ENCODE measurements at regions not wholly inside any gene's neighbourhood (a gene's known extent, or its start where the extent isn't known, plus 50 kb on each side); places are given as distances from the start of the nearest gene placed in this dataset.

GRCh38 chr11:69365558-69365957, 71.6 kb downstream of the MYEOV start:
- no peak for DNase-seq

- no peak for DNase-seq
Observed at GRCh38 chr11:69366591-69366990, 72.6 kb downstream of the MYEOV start.

DNA sequence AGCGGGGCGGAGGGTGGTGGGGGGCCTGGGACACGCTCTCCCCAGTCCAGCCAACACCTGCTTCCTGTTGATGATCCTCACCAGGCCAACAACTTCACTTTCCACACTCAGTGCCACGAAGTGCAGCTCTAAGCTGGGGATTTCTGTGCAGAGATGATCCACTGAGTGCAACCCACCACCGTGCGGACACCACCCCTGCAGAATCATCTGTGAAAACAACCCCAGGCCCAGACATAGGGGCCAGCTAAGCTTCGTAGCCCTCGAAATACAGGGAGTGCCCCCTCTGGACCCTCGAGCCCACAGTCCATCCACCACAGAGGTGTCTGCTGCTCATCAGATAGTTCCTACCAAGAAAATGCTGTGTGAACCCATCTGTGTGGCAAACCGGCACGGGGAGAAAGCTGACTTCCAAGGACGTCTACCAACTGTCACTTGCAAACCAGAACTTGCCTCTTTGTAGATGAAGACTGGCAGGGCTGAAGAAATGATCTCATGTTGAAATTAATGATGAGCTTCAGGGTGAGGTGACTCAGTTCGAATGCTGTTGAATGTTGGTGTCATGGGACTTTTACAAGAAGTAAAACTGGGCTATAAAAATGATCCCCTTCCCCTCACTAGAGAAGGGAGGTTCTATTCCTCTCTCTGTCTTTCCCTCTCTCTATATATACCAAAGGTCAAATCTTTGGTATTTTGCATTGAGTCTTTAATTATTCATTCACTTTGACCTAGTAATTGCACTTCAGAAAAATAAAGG, 73.4 kb downstream of the MYEOV start:
- DNase-seq, result no peak

DNA sequence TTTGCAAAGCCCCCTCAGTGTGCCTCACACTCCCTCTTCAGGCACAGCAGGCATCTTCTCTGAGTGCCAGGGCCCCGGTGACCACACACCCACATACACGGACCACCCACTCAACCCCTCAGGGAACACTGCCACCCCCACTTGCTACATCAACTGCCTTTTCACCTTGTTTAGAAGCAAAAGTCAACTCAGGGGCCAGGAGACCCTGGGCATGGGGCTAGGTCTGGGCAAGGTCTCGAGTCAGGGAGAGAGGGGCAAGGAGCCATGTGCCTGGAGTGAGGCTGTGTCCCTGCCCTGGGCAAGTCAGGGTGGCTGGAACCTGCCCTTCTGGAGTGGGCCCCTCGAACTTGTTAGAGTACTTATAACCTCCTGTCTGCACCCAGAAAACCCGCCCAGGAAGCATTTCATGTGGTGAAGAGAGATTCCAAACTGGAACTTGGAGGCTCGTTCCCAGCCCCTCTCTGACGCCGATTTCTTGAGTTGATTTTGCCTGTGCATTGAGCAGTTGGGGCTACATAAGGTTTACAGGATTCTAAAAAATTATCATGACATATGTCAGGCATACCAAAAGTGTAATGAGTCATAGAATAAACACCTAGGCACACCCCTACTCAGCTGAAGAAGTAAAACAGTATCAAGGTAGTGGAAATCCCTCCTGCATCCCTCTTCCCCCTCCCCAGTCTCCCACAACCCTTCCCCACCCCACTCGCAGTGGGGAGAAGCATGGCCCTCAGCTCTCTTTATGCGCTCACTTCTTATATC, 74.3 kb downstream of the MYEOV start:
- DNase-seq, result no peak

GRCh38 chr11:69369210-69369825, 75.4 kb downstream of the MYEOV start:
- DNase-seq, result no peak

DNA sequence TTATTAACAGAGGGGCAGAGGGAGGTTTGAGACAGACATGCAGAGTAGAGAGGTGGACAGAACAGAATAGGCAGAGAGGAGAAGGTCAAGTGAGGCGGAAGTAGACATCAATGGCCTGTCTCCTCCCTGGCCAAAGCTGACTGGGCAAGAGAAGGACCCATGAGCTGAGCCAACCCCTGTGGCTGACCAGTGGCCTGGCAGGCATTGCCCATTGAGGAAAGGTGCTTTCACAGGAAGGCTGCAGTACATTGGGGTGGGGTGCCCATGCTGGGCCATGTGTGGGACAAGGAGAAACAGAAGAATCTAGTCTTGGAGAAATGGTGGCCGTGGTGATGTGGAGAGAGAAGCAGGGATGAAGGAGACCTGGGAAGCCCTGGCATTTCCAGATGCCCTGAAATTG, 76.0 kb downstream of the MYEOV start:
- DNase-seq, result no peak

DNA sequence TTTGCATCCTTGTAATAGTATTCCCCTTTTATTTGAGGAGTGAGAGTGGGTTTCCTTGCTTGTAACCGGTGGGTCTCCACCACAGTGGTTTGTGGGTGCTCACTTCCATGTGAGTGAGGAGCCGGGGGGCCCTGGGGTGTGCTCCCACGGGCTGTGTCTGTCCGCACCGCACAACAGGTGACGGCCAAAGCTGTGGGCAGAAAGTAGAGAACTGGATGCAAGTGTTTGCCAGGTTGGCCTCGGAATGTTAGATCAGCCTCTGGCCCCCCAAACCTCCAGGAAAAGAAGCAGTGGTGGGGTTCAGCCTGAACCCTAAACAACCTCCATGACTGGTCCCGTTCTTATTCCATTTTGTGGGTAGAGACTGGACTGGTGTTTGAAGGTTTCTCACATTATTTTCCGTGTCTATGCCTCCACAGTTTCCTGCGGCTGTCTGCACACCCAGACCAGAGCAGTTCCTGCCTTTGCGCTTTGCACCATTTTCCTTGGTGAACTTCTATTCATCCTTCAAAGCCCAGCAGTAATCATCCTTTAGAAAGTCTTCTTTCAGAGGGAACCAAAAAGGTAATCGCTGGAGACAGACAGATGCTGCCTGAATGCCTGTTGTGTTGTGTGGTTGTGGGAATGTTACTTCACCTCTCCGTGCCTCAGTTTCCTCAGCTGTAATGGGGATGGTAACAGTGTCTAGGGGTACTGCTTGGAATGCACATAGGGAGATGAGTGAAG, 77.2 kb downstream of the MYEOV start:
- no peak for DNase-seq

DNA sequence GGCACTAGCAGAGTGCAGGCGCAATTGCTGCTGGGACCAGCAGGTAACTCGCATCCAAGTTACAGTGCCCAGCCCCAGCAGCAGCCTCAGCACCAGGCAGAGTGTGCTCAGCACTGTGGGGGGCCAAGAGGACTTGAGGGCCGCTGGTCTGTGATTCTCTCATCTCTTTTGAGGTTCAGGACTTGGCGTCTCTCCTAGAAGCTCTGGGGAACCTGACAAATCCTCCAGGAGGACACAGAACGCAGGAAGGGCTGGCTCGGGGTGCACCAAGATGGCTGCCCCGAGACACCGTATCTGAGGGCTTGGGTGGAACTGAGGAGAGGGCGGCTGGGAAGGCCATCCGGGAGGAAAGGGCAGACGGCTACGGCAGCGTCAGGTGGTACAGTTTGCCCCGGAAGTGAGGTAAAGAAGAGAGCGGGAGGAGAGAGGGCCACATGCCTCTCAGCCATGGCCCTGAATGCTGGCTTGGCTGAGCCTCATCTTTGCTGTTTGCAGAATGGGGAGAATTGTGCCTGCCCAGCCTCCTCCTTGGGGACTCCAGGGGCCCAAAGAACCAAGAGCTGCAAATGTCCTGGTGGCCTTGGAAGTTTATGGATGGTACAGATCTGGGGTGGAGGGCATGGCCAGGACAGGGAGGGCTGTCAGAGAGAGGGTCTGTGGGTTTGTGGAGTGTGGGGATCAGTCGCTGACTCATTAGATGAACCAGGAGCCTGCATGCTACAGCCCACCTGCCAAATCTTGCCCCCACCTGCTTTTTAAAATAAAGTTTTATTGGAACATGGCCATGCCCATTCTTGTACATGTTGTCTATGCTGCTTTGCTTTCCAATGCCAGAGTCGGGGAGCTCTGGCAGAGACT, 78.0 kb downstream of the MYEOV start:
- DNase-seq, result no peak

DNA sequence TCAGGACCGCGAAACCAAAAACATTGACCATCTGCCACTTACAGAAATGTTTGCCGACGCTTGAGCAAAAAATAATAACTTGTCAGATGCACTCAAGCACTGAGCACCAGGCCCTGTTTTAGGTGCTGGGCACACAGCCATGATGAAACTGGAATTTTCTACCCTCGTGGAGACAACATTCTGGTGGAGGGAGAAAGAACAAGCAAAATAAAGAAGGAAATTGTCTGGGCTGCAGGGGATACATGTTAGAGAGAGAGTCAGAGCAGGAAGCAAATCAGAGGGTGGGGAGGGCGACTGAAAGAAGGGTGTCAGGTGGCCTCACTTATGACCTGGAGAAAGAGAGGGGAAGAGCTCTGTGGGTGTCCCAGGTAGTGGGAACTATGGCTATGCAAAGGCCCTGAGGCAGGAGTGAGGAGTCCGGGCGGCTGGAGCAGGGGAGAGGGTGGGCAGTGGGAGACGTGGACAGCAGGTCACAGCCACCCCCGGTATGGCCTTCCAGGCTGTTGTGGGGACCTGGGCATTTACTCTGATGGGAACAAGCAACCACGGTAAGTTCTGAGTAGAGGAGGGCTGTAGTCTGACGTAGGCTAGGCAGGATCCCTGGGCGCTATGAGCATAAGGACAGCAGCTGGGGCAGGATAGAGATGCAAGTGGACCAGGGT, 78.8 kb downstream of the MYEOV start:
- no peak for DNase-seq

DNA sequence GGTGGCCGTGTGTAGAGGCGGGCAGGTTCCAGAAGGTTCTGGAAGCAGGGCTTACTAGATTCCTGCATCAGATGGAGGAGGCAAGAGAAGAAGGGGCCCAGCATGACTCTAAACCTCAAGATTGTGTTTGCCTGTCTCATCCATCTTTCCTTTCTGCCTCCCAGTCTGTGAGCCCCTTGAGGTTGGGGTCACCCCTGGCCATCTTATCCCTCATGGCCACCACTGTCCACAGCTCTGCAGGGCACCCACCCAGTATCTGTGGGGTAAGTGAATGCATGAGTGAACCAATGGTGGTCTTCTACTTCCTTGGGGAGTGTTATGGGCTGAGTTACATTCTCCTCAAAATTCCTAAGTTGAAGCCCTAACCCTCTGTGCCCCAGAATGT, 79.3 kb downstream of the MYEOV start:
- DNase-seq, result no peak

GRCh38 chr11:69374110-69374945, 80.4 kb downstream of the MYEOV start:
- no peak for DNase-seq

- DNase-seq, result no peak
Observed at GRCh38 chr11:69374946-69375310, 81.0 kb downstream of the MYEOV start.

DNA sequence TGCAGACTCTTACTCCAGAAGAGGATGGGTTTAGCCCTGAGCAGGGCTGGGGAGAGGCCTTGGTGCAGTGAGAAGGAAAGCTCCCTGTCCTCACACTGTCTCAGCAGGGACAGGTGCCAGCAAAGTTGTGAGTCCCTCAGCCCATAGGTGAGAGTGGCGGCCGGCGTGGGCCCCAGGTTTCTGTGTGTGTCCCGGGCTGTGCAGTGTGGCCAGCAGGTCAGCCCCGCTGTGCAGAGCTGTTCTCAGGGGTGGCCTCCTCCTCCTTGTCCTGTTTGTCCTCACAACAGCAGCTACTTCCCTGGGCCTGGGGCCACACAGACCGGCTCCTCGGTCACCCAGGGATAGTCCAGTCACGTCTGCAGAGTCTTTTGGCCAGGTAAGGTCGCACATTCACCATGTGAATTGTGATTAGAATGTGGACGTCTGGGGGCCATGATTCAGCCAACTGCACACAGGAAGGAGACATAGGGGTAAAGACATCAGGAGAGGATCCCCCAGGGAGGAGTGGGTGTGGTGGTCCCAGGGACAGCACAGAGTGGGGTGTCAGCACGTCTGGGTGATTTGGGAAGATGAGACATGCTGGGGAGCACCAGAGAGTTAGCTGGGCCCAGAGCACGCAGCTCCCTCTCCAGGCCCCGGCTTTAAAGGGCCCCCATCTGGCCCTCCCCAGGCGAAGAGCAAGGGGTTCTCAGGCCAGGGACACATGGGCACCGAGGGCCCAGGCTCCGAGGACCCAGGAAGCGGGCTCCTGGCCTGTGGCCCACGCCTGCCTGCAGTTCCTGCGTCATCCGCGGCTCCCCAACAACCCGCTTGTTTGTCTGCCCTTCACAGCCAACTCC, 81.6 kb downstream of the MYEOV start:
- no peak for DNase-seq

GRCh38 chr11:69376155-69377028, 82.4 kb downstream of the MYEOV start:
- DNase-seq, result no peak

DNA sequence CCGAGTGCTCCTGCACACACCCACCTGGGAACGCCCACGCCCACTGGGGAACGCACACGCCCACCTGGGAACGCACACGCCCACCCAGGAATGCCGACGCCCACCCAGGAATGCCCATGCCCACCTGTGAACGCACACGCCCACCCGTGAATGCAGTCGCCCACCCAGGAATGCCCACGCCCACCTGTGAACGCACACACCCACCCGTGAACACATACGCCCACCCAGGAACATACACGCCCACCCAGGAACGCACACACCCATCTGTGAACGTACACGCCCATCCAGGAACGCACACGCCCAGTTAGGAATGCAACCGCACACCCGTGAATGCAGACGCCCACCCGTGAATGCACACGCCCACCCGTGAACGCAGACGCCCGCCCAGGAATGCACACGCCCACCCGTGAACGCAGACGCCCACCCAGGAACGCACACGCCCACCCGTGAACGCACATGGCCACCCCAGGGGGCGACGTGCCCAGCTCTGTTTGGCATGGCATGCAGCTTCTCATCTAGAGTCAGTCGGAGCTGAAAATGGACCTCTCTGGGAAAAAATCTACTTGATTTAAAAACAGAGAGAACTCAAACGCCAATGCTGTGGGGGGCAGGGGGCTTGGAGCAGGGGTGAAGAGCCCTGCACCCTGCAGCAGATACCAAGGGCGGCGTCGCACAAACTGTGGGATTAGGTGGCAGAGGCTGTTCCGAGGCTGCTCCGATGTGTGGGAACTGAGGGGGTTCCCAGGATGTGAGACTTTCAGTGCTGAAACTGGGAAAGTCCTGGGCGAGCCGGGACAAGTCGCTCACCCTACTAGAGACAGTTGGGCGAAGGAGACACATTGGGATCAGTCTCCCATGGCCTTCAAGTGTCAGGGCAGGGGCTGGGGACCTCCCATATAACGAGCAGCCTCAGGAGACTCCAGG, 83.3 kb downstream of the MYEOV start:
- no peak for DNase-seq

DNA sequence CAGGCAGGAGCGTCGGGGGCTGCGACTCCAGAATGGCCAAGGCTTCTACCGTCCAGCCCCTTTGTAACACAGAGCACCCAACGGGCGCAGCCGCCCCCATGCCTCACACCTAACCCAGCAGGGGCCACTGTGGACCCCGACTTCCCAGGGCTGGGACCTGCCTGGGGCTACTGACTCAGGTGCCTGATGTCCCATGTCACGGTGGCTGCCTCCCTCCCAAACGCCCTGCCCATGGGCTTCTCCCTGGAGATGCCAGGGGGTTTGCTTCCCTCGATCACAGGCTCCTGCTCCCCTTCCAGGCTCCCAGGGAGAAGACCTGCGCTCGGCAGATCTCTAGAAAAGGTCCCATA, 84.0 kb downstream of the MYEOV start:
- no peak for DNase-seq

GRCh38 chr11:69378303-69379141, 84.6 kb downstream of the MYEOV start:
- DNase-seq, result no peak

Data from stimulated activated CD4-positive, alpha-beta T cell treated with anti-CD3 and anti-CD28 coated beads, Interleukin-2, amount 100 ng/mL, for 48 hours (primary cell).